HCT116 (cell line): ENCODE measurements at regions not wholly inside any gene's neighbourhood (a gene's known extent, or its start where the extent isn't known, plus 50 kb on each side); places are given as distances from the start of the nearest gene placed in this dataset.

Source experiments
- ATAC-seq: fragments of 200-7000 bp; cut with Tn5 transposase; 2 replicates; pipeline ENCODE4 v1.9.1; 2020; ENCODE audit warnings: mild to moderate bottlenecking, moderate library complexity
- BruUV-seq: library from RNA; stranded (reverse); fragments of 400-500 nt; replicated peaks from 2 replicates; lab custom pipeline; 2021; lab: Mats Ljungman, UMichigan
- CTCF ChIA-PET: fragments of 300-600 bp; sonication (Branson Sonifier 250); formaldehyde crosslinking; loops from one replicate; lab custom pipeline; 2021; ENCODE audit warnings: antibody characterized with exemption; lab: Charles Lee
- POLR2A ChIA-PET: fragments of 300-600, 350-600 bp; sonication (Branson Sonifier 250); formaldehyde crosslinking; loops from one replicate; lab custom pipeline; 2021; ENCODE audit warnings: antibody characterized with exemption; lab: Charles Lee
- RAD21 ChIA-PET, 2 experiments: fragments of 300-600 bp; sonication (Branson Sonifier 250); formaldehyde crosslinking; loops; one replicate each; lab custom pipeline; 2023; ENCODE audit warnings: low total read pairs in 2 of 2; ENCODE audit not compliant: uncharacterized antibody in 2 of 2, unreplicated experiment in 2 of 2, low non-redundant PET in 1 of 2; lab: Charles Lee
- DNase-seq: peaks from one replicate; pipeline ENCODE4 v3.0.0-alpha.2; 2010; ENCODE audit warnings: low read depth, low spot score
- H2AFZ ChIP-seq: fragments of 200-600 bp; shearing (Covaris generic), sonication (generic); 2 replicates; pipeline ENCODE4 v1.6.1; 2017; ENCODE audit warnings: low read depth, mixed run types, mixed read lengths, antibody characterized with exemption, low read length; ENCODE audit not compliant: poor library complexity, severe bottlenecking
- H3K27ac ChIP-seq: 2 replicates; pipeline ENCODE4 v1.5.1; 2012; ENCODE audit warnings: low read depth, low read length
- H3K27me3 ChIP-seq: fragments of 200-600 bp; sonication (generic); 2 replicates; pipeline ENCODE4 v1.6.1; 2016; ENCODE audit warnings: mixed run types, low read length, mixed read lengths; ENCODE audit not compliant: insufficient read depth
- H3K36me3 ChIP-seq, 2 experiments: fragments of 200-500 bp in 1 of 2; fragments of 200-600 bp in 1 of 2; sonication (Bioruptor generic) in 1 of 2; sonication (generic) in 1 of 2; 2 replicates each; pipeline versions ENCODE4 v1.5.1 to v1.6.1; 2014 to 2016; ENCODE audit warnings: low read length in 2 of 2, inconsistent platforms in 1 of 2, mixed read lengths in 1 of 2, mixed run types in 1 of 2; ENCODE audit not compliant: insufficient read depth in 2 of 2, control insufficient read depth in 1 of 2
- H3K4me1 ChIP-seq, 2 experiments: fragments of 200-600 bp in 1 of 2; sonication (generic) in 1 of 2; 2 replicates each; pipeline versions ENCODE4 v1.5.1 to v1.6.1; 2012 to 2017; ENCODE audit warnings: low read length in 2 of 2, inconsistent platforms in 1 of 2, mild to moderate bottlenecking in 1 of 2, mixed read lengths in 1 of 2, mixed run types in 1 of 2, moderate library complexity in 1 of 2; ENCODE audit not compliant: insufficient read depth in 2 of 2, control insufficient read depth in 1 of 2
- H3K4me2 ChIP-seq: fragments of 200-600 bp; sonication (generic); 2 replicates; pipeline ENCODE4 v1.6.1; 2017; ENCODE audit warnings: mixed run types, low read length, mixed read lengths
- H3K4me3 ChIP-seq, 2 experiments: fragments of 200-600 bp in 1 of 2; sonication (generic) in 1 of 2; replicated peaks in 1 of 2; 2 replicates each; pipeline ENCODE4 v1.5.1; 2011 to 2016; ENCODE audit warnings: low read length in 2 of 2, control low read depth in 1 of 2, low read depth in 1 of 2, mild to moderate bottlenecking in 1 of 2, mixed read lengths in 1 of 2, mixed run types in 1 of 2
- H3K79me2 ChIP-seq: fragments of 200-600 bp; sonication (generic); 2 replicates; pipeline ENCODE4 v1.6.1; 2017; ENCODE audit warnings: mild to moderate bottlenecking, mixed run types, low read length, moderate library complexity, mixed read lengths; ENCODE audit not compliant: insufficient read depth
- H3K9ac ChIP-seq: fragments of 200-600 bp; sonication (generic); 2 replicates; pipeline ENCODE4 v1.6.1; 2016; ENCODE audit warnings: low read length, mixed read lengths
- H3K9me2 ChIP-seq: fragments of 200-600 bp; sonication (generic), shearing (Covaris generic); 2 replicates; pipeline ENCODE4 v1.6.1; 2017; ENCODE audit warnings: mixed run types, mild to moderate bottlenecking, moderate library complexity; ENCODE audit not compliant: insufficient read depth
- H3K9me3 ChIP-seq, 2 experiments: fragments of 200-500 bp in 1 of 2; fragments of 200-600 bp in 1 of 2; sonication (Bioruptor generic) in 1 of 2; sonication (generic) in 1 of 2; 2 replicates each; pipeline ENCODE4 v1.6.1; 2014 to 2017; ENCODE audit warnings: low read length in 2 of 2, mixed read lengths in 2 of 2, inconsistent platforms in 1 of 2, low read depth in 1 of 2, mild to moderate bottlenecking in 1 of 2, mixed run types in 1 of 2, moderate library complexity in 1 of 2; ENCODE audit not compliant: control insufficient read depth in 1 of 2, insufficient read depth in 1 of 2
- H4K20me1 ChIP-seq: fragments of 200-600 bp; sonication (generic), shearing (Covaris generic); 2 replicates; pipeline ENCODE4 v1.6.1; 2017; ENCODE audit warnings: mixed run types, mild to moderate bottlenecking, moderate library complexity; ENCODE audit not compliant: insufficient read depth
- ATF3 ChIP-seq: IDR thresholded peaks from 2 replicates; pipeline ENCODE4 v1.6.1; 2012
- EGR1 ChIP-seq: IDR thresholded peaks from 2 replicates; pipeline ENCODE4 v1.6.1; 2012; ENCODE audit warnings: low read depth
- EZH2 ChIP-seq: fragments of 200-600 bp; sonication (generic); IDR thresholded peaks from 2 replicates; pipeline ENCODE4 v1.6.1; 2017; ENCODE audit warnings: antibody characterized with exemption, mixed run types
- EZH2phosphoT487 ChIP-seq: fragments of 200-600 bp; IDR thresholded peaks from 2 replicates; pipeline ENCODE4 v1.6.1; 2018; ENCODE audit warnings: antibody characterized with exemption, borderline replicate concordance
- FOSL1 ChIP-seq: IDR thresholded peaks from 2 replicates; pipeline ENCODE4 v1.6.1; 2012; ENCODE audit warnings: low read depth
- JUND ChIP-seq: IDR thresholded peaks from 2 replicates; pipeline ENCODE4 v1.6.1; 2012
- MAX ChIP-seq: IDR thresholded peaks from 2 replicates; pipeline ENCODE4 v1.6.1; 2012
- POLR2AphosphoS5 ChIP-seq: IDR thresholded peaks from 2 replicates; pipeline ENCODE4 v1.6.1; 2011; ENCODE audit warnings: mild to moderate bottlenecking, low read depth, low read length, moderate library complexity
- REST ChIP-seq: IDR thresholded peaks from 2 replicates; pipeline ENCODE4 v1.6.1; 2012; ENCODE audit warnings: low read depth
- SIN3A ChIP-seq: IDR thresholded peaks from 2 replicates; pipeline ENCODE4 v1.6.1; 2012; ENCODE audit warnings: low read depth
- TCF7L2 ChIP-seq: IDR thresholded peaks from 2 replicates; pipeline ENCODE4 v1.7.0; 2011; ENCODE audit warnings: borderline replicate concordance, inconsistent platforms; ENCODE audit not compliant: insufficient read depth, insufficient read length; ENCODE audit errors: extremely low read depth
- YY1 ChIP-seq: IDR thresholded peaks from 2 replicates; pipeline ENCODE4 v1.6.1; 2011; ENCODE audit warnings: low read length, low read depth, moderate library complexity, mild to moderate bottlenecking; ENCODE audit not compliant: insufficient replicate concordance; ENCODE audit errors: extremely low read depth
- ZBTB33 ChIP-seq: IDR thresholded peaks from 2 replicates; pipeline ENCODE4 v1.6.1; 2011; ENCODE audit warnings: mild to moderate bottlenecking, low read length, moderate library complexity; ENCODE audit not compliant: insufficient replicate concordance; ENCODE audit errors: extremely low read depth
- ZNF274 ChIP-seq: fragments of 200-500 bp; sonication (Bioruptor generic); IDR thresholded peaks from 2 replicates; pipeline ENCODE4 v1.6.1; 2014; ENCODE audit warnings: mild to moderate bottlenecking, low read depth, low read length, inconsistent platforms
- intact Hi-C: fragments of 100-400 bp; cut with micrococcal nuclease; formaldehyde crosslinking; loops from 2 replicates; pipeline ENCODE4 v1.10.0; 2022

GRCh38 chr5:128703322-128703721 is 165.3 kb upstream of the FBN2 start:
- ChIA-PET POLR2A (no interaction called here), RAD21 (no interaction called here), CTCF (no interaction called here)
- Histone ChIP-seq H3K27ac (no peak overlapping the region), H4K20me1 (no peaks in the 10 kb centered on the region), H3K36me3 (no peaks in the 10 kb centered on the region), H2AFZ (no peak overlapping the region), H3K9me3 (no peaks in the 10 kb centered on the region), H3K4me2 (no peak overlapping the region), H3K4me3 (no peak overlapping the region), H3K9me2 (no peaks in the 10 kb centered on the region), H3K27me3 (no peaks in the 10 kb centered on the region), H3K4me1 (peaks cover 0 to 5% of the 10 kb centered on the region in 2 experiments; a peak in 3 of 4 replicates), H3K9ac (no peak overlapping the region), H3K79me2 (no peaks in the 10 kb centered on the region)
- no peak for ATAC-seq
- TF ChIP-seq JUND, result no peak
- TF ChIP-seq POLR2AphosphoS5, result no peak
- no peak for TF ChIP-seq ZBTB33
- TF ChIP-seq TCF7L2, result no peak
- no peak for TF ChIP-seq ATF3
- no peak for TF ChIP-seq YY1
- no peak for TF ChIP-seq REST
- TF ChIP-seq FOSL1, result no peak
- TF ChIP-seq MAX, result no peak
- no peak for TF ChIP-seq SIN3A
- TF ChIP-seq EZH2, result no peak
- no peak for TF ChIP-seq EZH2phosphoT487
- TF ChIP-seq ZNF274, result no peak
- no peak for TF ChIP-seq EGR1
- DNase-seq, result no peak
- intact Hi-C loops, result no loop called here
- no TSS peak for BruUV-seq
